Keratinocyte (primary cell): ENCODE measurements at regions not wholly inside any gene's neighbourhood (a gene's known extent, or its start where the extent isn't known, plus 50 kb on each side); places are given as distances from the start of the nearest gene placed in this dataset.

ENCODE experiments used
- EZH2 ChIP-seq: IDR thresholded peaks from one replicate; pipeline ENCODE4 v1.6.1; 2012; ENCODE audit warnings: inconsistent platforms, mild to moderate bottlenecking, low read length, moderate library complexity
- TF ChIP-seq, protein P1 (sequence below), 3 experiments: IDR thresholded peaks in 1 of 3; conservative IDR thresholded peaks in 1 of 3; optimal IDR thresholded peaks in 1 of 3; 2 replicates in 2 of 3; 3 replicates in 1 of 3; pipeline versions ENCODE3 to v1.5.1; 2011; ENCODE audit warnings: low read length in 3 of 3, mild to moderate bottlenecking in 3 of 3, moderate library complexity in 2 of 3, control low read depth in 1 of 3, inconsistent platforms in 1 of 3; ENCODE audit not compliant: insufficient read depth in 2 of 3; ENCODE audit errors: extremely low read depth in 1 of 3

- TF ChIP-seq, protein P1, sequence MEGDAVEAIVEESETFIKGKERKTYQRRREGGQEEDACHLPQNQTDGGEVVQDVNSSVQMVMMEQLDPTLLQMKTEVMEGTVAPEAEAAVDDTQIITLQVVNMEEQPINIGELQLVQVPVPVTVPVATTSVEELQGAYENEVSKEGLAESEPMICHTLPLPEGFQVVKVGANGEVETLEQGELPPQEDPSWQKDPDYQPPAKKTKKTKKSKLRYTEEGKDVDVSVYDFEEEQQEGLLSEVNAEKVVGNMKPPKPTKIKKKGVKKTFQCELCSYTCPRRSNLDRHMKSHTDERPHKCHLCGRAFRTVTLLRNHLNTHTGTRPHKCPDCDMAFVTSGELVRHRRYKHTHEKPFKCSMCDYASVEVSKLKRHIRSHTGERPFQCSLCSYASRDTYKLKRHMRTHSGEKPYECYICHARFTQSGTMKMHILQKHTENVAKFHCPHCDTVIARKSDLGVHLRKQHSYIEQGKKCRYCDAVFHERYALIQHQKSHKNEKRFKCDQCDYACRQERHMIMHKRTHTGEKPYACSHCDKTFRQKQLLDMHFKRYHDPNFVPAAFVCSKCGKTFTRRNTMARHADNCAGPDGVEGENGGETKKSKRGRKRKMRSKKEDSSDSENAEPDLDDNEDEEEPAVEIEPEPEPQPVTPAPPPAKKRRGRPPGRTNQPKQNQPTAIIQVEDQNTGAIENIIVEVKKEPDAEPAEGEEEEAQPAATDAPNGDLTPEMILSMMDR (optimal IDR thresholded peaks at IDR 0.05 in 1 of 3, IDR thresholded peaks at IDR 0.05 in 1 of 3, conservative IDR thresholded peaks at IDR 0.05 in 1 of 3; ENCODE audit: extremely low read depth in 1 of 3, insufficient read depth in 2 of 3, low read length in 3 of 3) = no peak
- no peak for TF ChIP-seq EZH2
These were observed 291.8 kb downstream of the OLFM3 start for GRCh38 chr1:101704895-101705294.
